GM12878 (cell line): ENCODE measurements at regions not wholly inside any gene's neighbourhood (a gene's known extent, or its start where the extent isn't known, plus 50 kb on each side); places are given as distances from the start of the nearest gene placed in this dataset.
A peak's percentile ranks its signal among the peaks of the same experiment; 100 is the strongest.

Experiments used
- ATAC-seq: fragments of 200-7000 bp; cut with Tn5 transposase; 3 replicates; pipeline ENCODE4 v1.9.1; 2020; ENCODE audit warnings: mild to moderate bottlenecking, moderate library complexity
- BruUV-seq: library from RNA; stranded (reverse); fragments of 400-500 nt; replicated peaks from 2 replicates; lab custom pipeline; 2021; lab: Mats Ljungman, UMichigan
- CTCF ChIA-PET: fragments of 300-600 bp; sonication (Branson Sonifier 250); formaldehyde crosslinking; extraction: SDS; loops from one replicate; lab custom pipeline; 2021; ENCODE audit warnings: inconsistent platforms; lab: Yijun Ruan, JAX
- POLR2A ChIA-PET: fragments of 350-600 bp; formaldehyde crosslinking; extraction: SDS; loops from one replicate; lab custom pipeline; 2021; ENCODE audit warnings: inconsistent platforms; lab: Charles Lee
- RAD21 ChIA-PET: fragments of 300-600 bp; sonication (Branson Sonifier 250); formaldehyde crosslinking; loops from one replicate; lab custom pipeline; 2023; ENCODE audit warnings: antibody characterized with exemption; ENCODE audit not compliant: unreplicated experiment; lab: Charles Lee
- SMC1A ChIA-PET: fragments of 300-600 bp; sonication (Branson Sonifier 250); formaldehyde crosslinking; loops from one replicate; lab custom pipeline; 2023; ENCODE audit not compliant: unreplicated experiment, uncharacterized antibody; lab: Charles Lee
- DNase-seq: peaks from one replicate; pipeline ENCODE4 v3.0.0-alpha.2; 2011; ENCODE audit warnings: low read depth, low spot score
- FAIRE-seq: peaks from 3 replicates; lab custom pipeline; 2011; peaks lifted over from hg19 to GRCh38; lab: Jason Lieb, UNC
- H2AFZ ChIP-seq: 2 replicates; pipeline ENCODE4 v1.6.0; 2011; ENCODE audit warnings: low read depth, low read length, control low read depth; ENCODE audit not compliant: control insufficient read depth
- H3K27ac ChIP-seq: 2 replicates; pipeline ENCODE4 v1.5.1; 2011; ENCODE audit warnings: control low read depth; ENCODE audit not compliant: control insufficient read depth, insufficient read depth
- H3K27me3 ChIP-seq, 2 experiments: replicated peaks in 1 of 2; 2 replicates each; pipeline versions ENCODE4 v1.6.0 to v1.6.1; 2011; ENCODE audit warnings: low read length in 1 of 2; ENCODE audit not compliant: control insufficient read depth in 2 of 2, insufficient read depth in 2 of 2
- H3K36me3 ChIP-seq, 2 experiments: 2 replicates each; pipeline ENCODE4 v1.5.1; 2011; ENCODE audit warnings: low read length in 1 of 2; ENCODE audit not compliant: control insufficient read depth in 2 of 2, insufficient read depth in 2 of 2
- H3K4me1 ChIP-seq: 2 replicates; pipeline ENCODE4 v1.6.1; 2011; ENCODE audit warnings: mild to moderate bottlenecking, low read length, moderate library complexity, mixed read lengths; ENCODE audit not compliant: control insufficient read depth, insufficient read depth
- H3K4me2 ChIP-seq: 2 replicates; pipeline ENCODE4 v1.6.0; 2011; ENCODE audit warnings: control low read depth; ENCODE audit not compliant: control insufficient read depth, insufficient read depth
- H3K4me3 ChIP-seq: fragments of 200-600 bp; sonication (generic); 2 replicates; pipeline ENCODE4 v1.5.1; 2016
- H3K79me2 ChIP-seq: 2 replicates; pipeline ENCODE4 v1.6.0; 2011; ENCODE audit warnings: low read length; ENCODE audit not compliant: control insufficient read depth, insufficient read depth
- H3K9ac ChIP-seq: 2 replicates; pipeline ENCODE4 v1.8.0; 2011; ENCODE audit warnings: low read length, control low read depth, mixed read lengths; ENCODE audit not compliant: control insufficient read depth, insufficient read depth
- H3K9me3 ChIP-seq: replicated peaks from 3 replicates; pipeline ENCODE4 v1.5.1; 2011; ENCODE audit warnings: mild to moderate bottlenecking, low read length; ENCODE audit not compliant: control insufficient read depth, insufficient read depth
- H4K20me1 ChIP-seq: 2 replicates; pipeline ENCODE4 v1.6.0; 2011; ENCODE audit not compliant: control insufficient read depth, insufficient read depth
- CHD4 ChIP-seq: fragments of 200-600 bp; sonication (generic); IDR thresholded peaks from 2 replicates; pipeline ENCODE4 v1.6.1; 2016; ENCODE audit warnings: mild to moderate bottlenecking
- E2F4 ChIP-seq: IDR thresholded peaks from 2 replicates; pipeline ENCODE4 v1.6.1; 2012; ENCODE audit warnings: low read depth, low read length, improper control_type of control experiment
- ELK1 ChIP-seq: IDR thresholded peaks from 2 replicates; pipeline ENCODE4 v1.6.1; 2012; ENCODE audit warnings: low read depth, low read length, improper control_type of control experiment
- MLLT1 ChIP-seq: fragments of 450-650 bp; IDR thresholded peaks from 2 replicates; pipeline ENCODE4 v1.6.1; 2016; ENCODE audit warnings: mild to moderate bottlenecking
- NBN ChIP-seq: fragments of 450-650 bp; IDR thresholded peaks from 2 replicates; pipeline ENCODE4 v1.6.1; 2016
- PAX5 ChIP-seq: IDR thresholded peaks from 2 replicates; pipeline ENCODE4 v1.6.1; 2011; ENCODE audit warnings: low read depth, low read length, borderline replicate concordance
- RAD21 ChIP-seq: IDR thresholded peaks from 2 replicates; pipeline ENCODE4 v1.6.1; 2011; ENCODE audit warnings: mild to moderate bottlenecking, low read depth, low read length, moderate library complexity; ENCODE audit not compliant: insufficient read depth
- RELA ChIP-seq: fragments of 450-650 bp; IDR thresholded peaks from 2 replicates; pipeline ENCODE4 v1.8.0; 2014; ENCODE audit warnings: borderline replicate concordance; ENCODE audit not compliant: partially characterized antibody
- SIX5 ChIP-seq: IDR thresholded peaks from 2 replicates; pipeline ENCODE4 v1.6.1; 2011; ENCODE audit warnings: mild to moderate bottlenecking, low read depth, low read length, moderate library complexity; ENCODE audit not compliant: severe bottlenecking
- SMAD5 ChIP-seq: IDR thresholded peaks from 2 replicates; pipeline ENCODE4 v1.6.1; 2016; ENCODE audit warnings: antibody characterized with exemption, low read depth
- SMC3 ChIP-seq: IDR thresholded peaks from 2 replicates; pipeline ENCODE4 v1.6.1; 2011; ENCODE audit warnings: low read length, improper control_type of control experiment, borderline replicate concordance
- YY1 ChIP-seq: IDR thresholded peaks from 2 replicates; pipeline ENCODE4 v1.6.1; 2011; ENCODE audit warnings: low read depth, mild to moderate bottlenecking, low read length
- WGBS: methylation state at CpG from one replicate; pipeline ENCODE4 v1.1.6; 2016; ENCODE audit warnings: low lambda C conversion rate; ENCODE audit not compliant: insufficient replicate concordance, insufficient coverage; ENCODE audit errors: missing lambda C conversion rate; 5-methylcytosine and 5-hydroxymethylcytosine counted together
- in situ Hi-C: fragments of 300-500 bp; cut with MboI; formaldehyde crosslinking; loops from 9 replicates; pipeline ENCODE4 v1.14.3; 2018; ENCODE audit warnings: mixed read lengths
- intact Hi-C: fragments of 100-400 bp; cut with micrococcal nuclease; formaldehyde crosslinking; loops from one replicate; pipeline ENCODE4 v1.14.2; 2022; ENCODE audit not compliant: unreplicated experiment

DNA sequence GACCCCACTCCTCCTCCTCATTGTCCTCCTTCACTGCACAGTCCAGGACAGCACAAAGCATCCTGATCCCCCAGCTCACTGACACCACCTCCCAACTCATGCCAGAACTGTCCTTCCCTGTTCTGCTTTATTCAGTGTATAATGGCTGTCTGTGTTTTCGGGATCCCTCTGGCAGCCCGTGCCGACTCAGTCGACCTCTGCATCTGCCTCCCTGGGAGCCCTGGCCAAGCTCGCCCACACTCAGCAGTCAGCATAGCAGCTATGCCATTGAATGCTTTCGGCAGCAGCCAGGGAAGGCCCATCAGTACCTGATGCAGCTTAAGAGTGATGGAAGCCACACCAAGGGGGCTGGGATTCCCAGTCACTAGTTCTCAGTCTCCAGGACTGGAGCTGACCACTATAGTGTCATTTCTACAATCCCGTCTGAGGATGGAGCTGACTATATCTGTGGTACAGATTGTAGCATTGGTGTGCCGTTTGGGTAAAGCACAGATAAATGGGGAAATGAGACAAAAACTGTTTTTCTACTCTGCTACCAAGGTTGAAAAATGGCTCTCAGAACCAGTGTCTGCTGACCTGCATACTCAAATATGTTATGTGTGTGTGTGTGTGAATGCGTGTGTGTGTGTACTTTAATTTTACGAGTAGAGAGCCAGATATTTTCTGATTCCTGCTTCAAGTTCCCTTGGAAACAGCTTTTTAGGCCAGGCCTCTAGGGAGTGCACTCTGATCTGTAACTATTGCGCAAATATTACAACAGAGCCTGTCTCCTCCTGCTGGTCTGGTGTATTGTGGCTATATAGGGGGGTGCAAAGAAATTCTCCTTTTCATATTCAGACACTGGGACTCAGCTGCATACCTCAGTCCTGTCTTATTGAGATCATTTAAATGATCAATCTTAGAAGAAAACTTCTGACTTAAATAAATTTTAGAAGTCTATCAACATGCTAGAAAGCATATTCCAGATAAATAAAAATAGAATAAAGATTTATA lies 78.8 kb upstream of the TOP3B start (continued):
- TF ChIP-seq MLLT1 = no peak

GRCh38 chr22:22060200-22061084 lies 77.9 kb upstream of the TOP3B start:
- H3K27me3 ChIP-seq = no peaks in the 10 kb centered on the region
- no peaks in the 10 kb centered on the region for H3K9me3 ChIP-seq
- peak overlapping the region; percentile 77 for H2AFZ ChIP-seq
- no peaks in the 10 kb centered on the region for H4K20me1 ChIP-seq
- no TSS peak for BruUV-seq
- no peaks in the 10 kb centered on the region for H3K36me3 ChIP-seq
- in situ Hi-C loops (no loop called here), intact Hi-C loops (loop anchor here (1.0 to 10.0 kb wide), 4 partner anchors 30 to 894 kb away; no protein-coding TSS in a partner anchor)
- ChIA-PET RAD21 (interaction anchor here (0.7 to 6.2 kb wide), 30 partner anchors 9 to 899 kb away, joined by 3 to 76 read pairs (median 6); no protein-coding TSS in a partner anchor), SMC1A (interaction anchor here (1.0 to 6.9 kb wide), 35 partner anchors 10 to 899 kb away, joined by 3 to 76 read pairs (median 6); partner anchors contain the start of gene TOP3B), POLR2A (interaction anchor here (0.7 to 1.3 kb wide), 6 partner anchors 19 to 893 kb away, joined by 3 to 5 read pairs (median 4); no protein-coding TSS in a partner anchor), CTCF (interaction anchor here (0.6 to 7.6 kb wide), 54 partner anchors 9 to 899 kb away, joined by 3 to 177 read pairs (median 5); partner anchors contain the start of gene TOP3B)
- peaks cover 15% of the 10 kb centered on the region for H3K4me1 ChIP-seq
- no peak overlapping the region for H3K9ac ChIP-seq
- WGBS = 23% methylated on average over 11 of the region's 11 CpGs
- DNase-seq (no peak), FAIRE-seq (peak; percentile 47), ATAC-seq (peak; percentile 99)
- H3K27ac ChIP-seq = peak overlapping the region; percentile 43; the same call in 1 of the 2 replicates
- no peak overlapping the region for H3K4me2 ChIP-seq
- no peak overlapping the region for H3K4me3 ChIP-seq
- H3K79me2 ChIP-seq = no peaks in the 10 kb centered on the region
- peak; percentile 6 for TF ChIP-seq RELA
- TF ChIP-seq PAX5 = no peak
- TF ChIP-seq SIX5 = no peak
- TF ChIP-seq NBN = 0 out of 2 replicates have a peak, but pooled peaks have one; percentile 36
- peak; percentile 68 for TF ChIP-seq RAD21
- 0 out of 2 replicates have a peak, but pooled peaks have one; percentile 56 for TF ChIP-seq YY1
- TF ChIP-seq SMC3 = peak; percentile 52; the same call in 1 of the 2 replicates
- no peak for TF ChIP-seq ELK1
- TF ChIP-seq E2F4 = no peak
- no peak for TF ChIP-seq SMAD5
- no peak for TF ChIP-seq CHD4
